HepG2 (cell line): ENCODE measurements at regions not wholly inside any gene's neighbourhood (a gene's known extent, or its start where the extent isn't known, plus 50 kb on each side); places are given as distances from the start of the nearest gene placed in this dataset.

Experiments used
- CEBPB ChIP-seq: IDR thresholded peaks from 2 replicates; pipeline ENCODE4 v1.6.1; 2011; ENCODE audit warnings: low read depth, low read length, improper control_type of control experiment, borderline replicate concordance
- CTCF ChIP-seq: sonication (generic); formaldehyde crosslinking; IDR thresholded peaks from 2 replicates; pipeline ENCODE4 v1.5.0; 2020; ENCODE audit warnings: mild to moderate bottlenecking, missing genetic modification reagents, moderate library complexity
- ESRRA ChIP-seq: sonication (generic); formaldehyde crosslinking; IDR thresholded peaks from 2 replicates; pipeline ENCODE4 v1.5.1; 2020; ENCODE audit warnings: mild to moderate bottlenecking, low read depth, missing genetic modification reagents
- EZH2 ChIP-seq: conservative IDR thresholded peaks from 2 replicates; pipeline ENCODE4 v1.6.1; 2012; ENCODE audit warnings: mild to moderate bottlenecking, low read depth, low read length, moderate library complexity
- HCFC1 ChIP-seq: fragments of 150-350 bp; IDR thresholded peaks from 2 replicates; pipeline ENCODE4 v1.6.1; 2014; ENCODE audit warnings: low read depth, low read length
- MAZ ChIP-seq, 2 experiments: sonication (generic) in 1 of 2; formaldehyde crosslinking in 1 of 2; IDR thresholded peaks; 2 replicates each; pipeline versions ENCODE4 v1.5.0 to v1.6.1; 2012 to 2020; ENCODE audit warnings: low read depth in 2 of 2, mild to moderate bottlenecking in 2 of 2, borderline replicate concordance in 1 of 2, improper control_type of control experiment in 1 of 2, low read length in 1 of 2, missing genetic modification reagents in 1 of 2, moderate library complexity in 1 of 2
- NFE2 ChIP-seq: sonication (generic); formaldehyde crosslinking; IDR thresholded peaks from 2 replicates; pipeline ENCODE4 v1.4.0; 2020; ENCODE audit warnings: missing genetic modification reagents
- PRDM4 ChIP-seq: sonication (generic); formaldehyde crosslinking; IDR thresholded peaks from 2 replicates; pipeline ENCODE4 v1.9.0; 2021; ENCODE audit warnings: missing genetic modification reagents, borderline replicate concordance
- PREB ChIP-seq: sonication (generic); formaldehyde crosslinking; IDR thresholded peaks from 2 replicates; pipeline ENCODE4 v1.4.0; 2020; ENCODE audit warnings: missing genetic modification reagents
- SMAD3 ChIP-seq: sonication (generic); formaldehyde crosslinking; IDR thresholded peaks from 2 replicates; pipeline ENCODE4 v1.4.0; 2020; ENCODE audit warnings: missing genetic modification reagents
- ZFX ChIP-seq: sonication (generic); formaldehyde crosslinking; IDR thresholded peaks from 2 replicates; pipeline ENCODE4 v1.4.0; 2020; ENCODE audit warnings: mild to moderate bottlenecking, low read depth, missing genetic modification reagents, moderate library complexity
- ZNF318 ChIP-seq: sonication (generic); formaldehyde crosslinking; IDR thresholded peaks from 2 replicates; pipeline ENCODE4 v1.4.0; 2020; ENCODE audit warnings: mild to moderate bottlenecking, missing genetic modification reagents
- ZNF776 ChIP-seq: sonication (generic); formaldehyde crosslinking; IDR thresholded peaks from 2 replicates; pipeline ENCODE4 v1.4.0; 2020; ENCODE audit warnings: mild to moderate bottlenecking, missing genetic modification reagents
- ZNF790 ChIP-seq: sonication (generic); formaldehyde crosslinking; IDR thresholded peaks from 2 replicates; pipeline ENCODE4 v1.8.0; 2022; ENCODE audit warnings: missing genetic modification reagents, mild to moderate bottlenecking, borderline replicate concordance

- TF ChIP-seq EZH2 (no peak), ZFX (CRISPR knock-in tag) (no peak), ZNF776 (CRISPR knock-in tag) (no peak), CTCF (CRISPR knock-in tag) (no peak), ZNF318 (no peak), CEBPB (no peak), PRDM4 (CRISPR knock-in tag) (no peak), HCFC1 (no peak), ZNF790 (CRISPR knock-in tag) (no peak), PREB (no peak), NFE2 (CRISPR knock-in tag) (no peak), ESRRA (no peak), MAZ (IDR thresholded peaks at IDR 0.05; ENCODE audit: borderline replicate concordance, low read depth, low read length) (no peak), MAZ (CRISPR knock-in tag; IDR thresholded peaks at IDR 0.05; ENCODE audit: low read depth) (no peak), SMAD3 (CRISPR knock-in tag) (no peak)
Observed at GRCh38 chr10:33749790-33750189, 415.3 kb upstream of the NRP1 start.
